AG04449 (cell line): ENCODE measurements at regions not wholly inside any gene's neighbourhood (a gene's known extent, or its start where the extent isn't known, plus 50 kb on each side); places are given as distances from the start of the nearest gene placed in this dataset.

Experiments used
- CTCF ChIA-PET: fragments of 350-600 bp; formaldehyde crosslinking; extraction: SDS; loops from one replicate; lab custom pipeline; 2021; ENCODE audit warnings: antibody characterized with exemption; lab: Yijun Ruan, JAX
- POLR2A ChIA-PET: fragments of 400-600, 350-600 bp; formaldehyde crosslinking; extraction: SDS; loops from one replicate; lab custom pipeline; 2020; ENCODE audit warnings: antibody characterized with exemption, inconsistent platforms; lab: Yijun Ruan, JAX
- DNase-seq: peaks from one replicate; pipeline ENCODE4 v3.0.0-alpha.2; 2010; ENCODE audit warnings: low read depth, low spot score
- H3K4me3 ChIP-seq: 2 replicates; pipeline ENCODE4 v1.5.1; 2011; ENCODE audit warnings: low read depth, mild to moderate bottlenecking, control low read depth, low read length
- CTCF ChIP-seq: IDR thresholded peaks from one replicate; pipeline ENCODE4 v1.5.1; 2011; ENCODE audit warnings: mild to moderate bottlenecking, moderate library complexity, low read length, control low read depth, inconsistent platforms; ENCODE audit not compliant: insufficient read depth; ENCODE audit errors: missing control alignments

- no peak for TF ChIP-seq CTCF
- POLR2A ChIA-PET = no interaction called here
- CTCF ChIA-PET = interaction anchor here (0.9 to 2.8 kb wide), 2 partner anchors 445 to 746 kb away, joined by 3 to 9 read pairs; no protein-coding TSS in a partner anchor
- H3K4me3 ChIP-seq = no peak overlapping the region
- DNase-seq = no peak
Observed at GRCh38 chr9:85142496-85142911, 473.0 kb downstream of the NTRK2 start.

- no peak for TF ChIP-seq CTCF
- POLR2A ChIA-PET = no interaction called here
- CTCF ChIA-PET = no interaction called here
- DNase-seq = no peak
- H3K4me3 ChIP-seq = no peak overlapping the region
Observed at GRCh38 chr9:85137696-85138095, 468.2 kb downstream of the NTRK2 start.

- CTCF ChIA-PET = no interaction called here
- no peak for TF ChIP-seq CTCF
- POLR2A ChIA-PET = no interaction called here
- DNase-seq = no peak
- H3K4me3 ChIP-seq = no peak overlapping the region
Observed at GRCh38 chr9:85136987-85137386, 467.5 kb downstream of the NTRK2 start.

- ChIA-PET CTCF (no interaction called here), POLR2A (no interaction called here)
- no peak for TF ChIP-seq CTCF
- no peak for DNase-seq
- H3K4me3 ChIP-seq = no peak overlapping the region
Observed at GRCh38 chr9:85136507-85136906, 467.0 kb downstream of the NTRK2 start.

GRCh38 chr9:85130764-85131163, 461.2 kb downstream of the NTRK2 start:
- no peak overlapping the region for H3K4me3 ChIP-seq
- DNase-seq = no peak
- ChIA-PET CTCF (no interaction called here), POLR2A (no interaction called here)
- no peak for TF ChIP-seq CTCF

GRCh38 chr9:85130260-85130659, 460.7 kb downstream of the NTRK2 start:
- H3K4me3 ChIP-seq = no peak overlapping the region
- ChIA-PET CTCF (no interaction called here), POLR2A (no interaction called here)
- no peak for DNase-seq
- TF ChIP-seq CTCF = no peak
